ENCODE measurements at regions not wholly inside any gene's neighbourhood (a gene's known extent, or its start where the extent isn't known, plus 50 kb on each side); places are given as distances from the start of the nearest gene placed in this dataset.

- DNase-seq: no peak
Observed at GRCh38 chr9:80158131-80158530, 586.4 kb downstream of the TLE4 start.

- DNase-seq: no peak
Observed at GRCh38 chr9:80157561-80157983, 585.8 kb downstream of the TLE4 start.

GRCh38 chr9:80156756-80157472 lies 585.1 kb downstream of the TLE4 start:
- DNase-seq: no peak

- DNase-seq: no peak
Observed at GRCh38 chr9:80156262-80156661, 584.5 kb downstream of the TLE4 start.

GRCh38 chr9:80147866-80148265 lies 576.1 kb downstream of the TLE4 start:
- no peak for DNase-seq

- no peak for DNase-seq
Observed at GRCh38 chr9:80146466-80146865, 574.7 kb downstream of the TLE4 start.

- no peak for DNase-seq
Observed at GRCh38 chr9:80144856-80145255, 573.1 kb downstream of the TLE4 start.

GRCh38 chr9:80144406-80144805 lies 572.6 kb downstream of the TLE4 start:
- DNase-seq: no peak

GRCh38 chr9:80143899-80144298 lies 572.1 kb downstream of the TLE4 start:
- no peak for DNase-seq

- DNase-seq: no peak
Observed at GRCh38 chr9:80134487-80134886, 562.7 kb downstream of the TLE4 start.

- no peak for DNase-seq
Observed at GRCh38 chr9:80131627-80132026, 559.9 kb downstream of the TLE4 start.

GRCh38 chr9:80127920-80128319 lies 556.2 kb downstream of the TLE4 start:
- no peak for DNase-seq

- DNase-seq: no peak
Observed at GRCh38 chr9:80125731-80126264, 554.0 kb downstream of the TLE4 start.

- no peak for DNase-seq
Observed at GRCh38 chr9:80117031-80117430, 545.3 kb downstream of the TLE4 start.

- DNase-seq: no peak
Observed at GRCh38 chr9:80114241-80114640, 542.5 kb downstream of the TLE4 start.

- no peak for DNase-seq
Observed at GRCh38 chr9:80107931-80108660, 536.3 kb downstream of the TLE4 start.

- DNase-seq: no peak
Observed at GRCh38 chr9:80097476-80097875, 525.7 kb downstream of the TLE4 start.

GRCh38 chr9:80094176-80094771 lies 522.5 kb downstream of the TLE4 start:
- DNase-seq: no peak

- no peak for DNase-seq
Observed at GRCh38 chr9:80093695-80094094, 521.9 kb downstream of the TLE4 start.

GRCh38 chr9:80091526-80091925 lies 519.8 kb downstream of the TLE4 start:
- DNase-seq: no peak

- DNase-seq: no peak
Observed at GRCh38 chr9:80090317-80090716, 518.6 kb downstream of the TLE4 start.

- DNase-seq: no peak
Observed at GRCh38 chr9:80086822-80087345, 515.1 kb downstream of the TLE4 start.

GRCh38 chr9:80086386-80086785 lies 514.6 kb downstream of the TLE4 start:
- DNase-seq: no peak

- no peak for DNase-seq
Observed at GRCh38 chr9:80085668-80086067, 513.9 kb downstream of the TLE4 start.
